Liver (tissue), 8 donors: ENCODE measurements at regions not wholly inside any gene's neighbourhood (a gene's known extent, or its start where the extent isn't known, plus 50 kb on each side); places are given as distances from the start of the nearest gene placed in this dataset.

Source experiments
- DNase-seq: peaks from one replicate; pipeline ENCODE4 v3.0.0-alpha.2; 2017; ENCODE audit warnings: low spot score
- H3K27ac ChIP-seq, 2 donors: one replicate each; pipeline ENCODE4 v1.7.0; 2013; ENCODE audit warnings: inconsistent platforms in 2 of 2, low read length in 2 of 2, control low read depth in 1 of 2, low read depth in 1 of 2, mild to moderate bottlenecking in 1 of 2
- H3K27me3 ChIP-seq, 4 donors: one replicate each; pipeline versions ENCODE4 v1.6.1 to v1.7.0; 2013; ENCODE audit warnings: low read length in 3 of 4, inconsistent platforms in 1 of 4, mild to moderate bottlenecking in 1 of 4, moderate library complexity in 1 of 4; ENCODE audit not compliant: control insufficient read depth in 4 of 4, insufficient read depth in 4 of 4
- H3K36me3 ChIP-seq, 4 donors: one replicate each; pipeline versions ENCODE4 v1.6.1 to v1.7.0; 2013; ENCODE audit warnings: low read length in 3 of 4, mild to moderate bottlenecking in 3 of 4, low read depth in 1 of 4, moderate library complexity in 1 of 4; ENCODE audit not compliant: control insufficient read depth in 4 of 4, insufficient read depth in 3 of 4
- H3K4me1 ChIP-seq, 4 donors: one replicate each; pipeline versions ENCODE4 v1.6.1 to v1.7.0; 2013; ENCODE audit warnings: low read length in 3 of 4, mild to moderate bottlenecking in 3 of 4, moderate library complexity in 1 of 4; ENCODE audit not compliant: control insufficient read depth in 4 of 4, insufficient read depth in 4 of 4
- H3K4me3 ChIP-seq, 3 donors: one replicate each; pipeline versions ENCODE4 v1.6.1 to v1.7.0; 2013; ENCODE audit warnings: low read length in 3 of 3, control low read depth in 1 of 3, low read depth in 1 of 3, mild to moderate bottlenecking in 1 of 3
- H3K9ac ChIP-seq, 2 donors: one replicate each; pipeline ENCODE4 v1.7.0; 2013; ENCODE audit warnings: low read length in 2 of 2, mild to moderate bottlenecking in 2 of 2, moderate library complexity in 2 of 2, control low read depth in 1 of 2, low read depth in 1 of 2
- H3K9me3 ChIP-seq, 4 donors: one replicate each; pipeline versions ENCODE4 v1.6.1 to v1.7.0; 2013; ENCODE audit warnings: low read length in 3 of 4; ENCODE audit not compliant: control insufficient read depth in 4 of 4
- EGR1 ChIP-seq, 2 donors: IDR thresholded peaks; 2 replicates each; pipeline ENCODE4 v1.6.1; 2016 to 2018; ENCODE audit warnings: antibody characterized with exemption in 2 of 2, low read depth in 2 of 2
- FOXA1 ChIP-seq: IDR thresholded peaks from 2 replicates; pipeline ENCODE4 v1.6.1; 2016; ENCODE audit warnings: antibody characterized with exemption
- FOXA2 ChIP-seq: IDR thresholded peaks from 2 replicates; pipeline ENCODE4 v1.6.1; 2016; ENCODE audit warnings: antibody characterized with exemption
- GABPA ChIP-seq, 2 donors: IDR thresholded peaks in 1 of 2; conservative IDR thresholded peaks in 1 of 2; 2 replicates each; pipeline ENCODE4 v1.6.1; 2016; ENCODE audit warnings: antibody characterized with exemption in 2 of 2, mild to moderate bottlenecking in 1 of 2, moderate library complexity in 1 of 2
- HNF4A ChIP-seq, 2 donors: conservative IDR thresholded peaks; 2 replicates each; pipeline ENCODE4 v1.6.1; 2016; ENCODE audit warnings: antibody characterized with exemption in 2 of 2, mild to moderate bottlenecking in 2 of 2
- JUND ChIP-seq, 2 donors: IDR thresholded peaks; 2 replicates each; pipeline ENCODE4 v1.6.1; 2016; ENCODE audit warnings: antibody characterized with exemption in 2 of 2
- NR2F2 ChIP-seq: IDR thresholded peaks from 2 replicates; pipeline ENCODE4 v1.6.1; 2016; ENCODE audit warnings: antibody characterized with exemption
- RAD21 ChIP-seq, 2 donors: IDR thresholded peaks; 2 replicates each; pipeline ENCODE4 v1.6.1; 2016; ENCODE audit warnings: antibody characterized with exemption in 2 of 2, mild to moderate bottlenecking in 2 of 2
- SP1 ChIP-seq: IDR thresholded peaks from 2 replicates; pipeline ENCODE4 v1.6.1; 2018; ENCODE audit warnings: antibody characterized with exemption, mild to moderate bottlenecking
- TAF1 ChIP-seq: conservative IDR thresholded peaks from 2 replicates; pipeline ENCODE4 v1.6.1; 2016; ENCODE audit warnings: antibody characterized with exemption, mild to moderate bottlenecking
- WGBS: extraction: QIAGEN DNeasy Blood & Tissue Kit; methylation state at CpG from one replicate; pipeline ENCODE4 v1.1.7; 2013; 5-methylcytosine and 5-hydroxymethylcytosine counted together
- TF ChIP-seq, protein P1 (sequence below): IDR thresholded peaks from 2 replicates; pipeline ENCODE4 v1.6.1; 2016; ENCODE audit warnings: antibody characterized with exemption, mild to moderate bottlenecking
- TF ChIP-seq, protein P2 (sequence below): IDR thresholded peaks from 2 replicates; pipeline ENCODE4 v1.6.1; 2016; ENCODE audit warnings: antibody characterized with exemption
- TF ChIP-seq, protein P3 (sequence below): IDR thresholded peaks from 2 replicates; pipeline ENCODE4 v1.6.1; 2016; ENCODE audit warnings: antibody characterized with exemption
- TF ChIP-seq, protein P4 (sequence below): fragments of 150-350 bp; IDR thresholded peaks from 2 replicates; pipeline ENCODE4 v1.5.1; 2017; ENCODE audit warnings: improper control_type of control experiment, low read depth, low read length; ENCODE audit not compliant: missing input control
- TF ChIP-seq, protein P5 (sequence below): IDR thresholded peaks from 2 replicates; pipeline ENCODE4 v1.6.1; 2016; ENCODE audit warnings: antibody characterized with exemption
- donor health status: healthy.
- donor health status: healthy.
- donor health status: healthy.
- donor health status: healthy.
- donor health status: healthy.

DNA sequence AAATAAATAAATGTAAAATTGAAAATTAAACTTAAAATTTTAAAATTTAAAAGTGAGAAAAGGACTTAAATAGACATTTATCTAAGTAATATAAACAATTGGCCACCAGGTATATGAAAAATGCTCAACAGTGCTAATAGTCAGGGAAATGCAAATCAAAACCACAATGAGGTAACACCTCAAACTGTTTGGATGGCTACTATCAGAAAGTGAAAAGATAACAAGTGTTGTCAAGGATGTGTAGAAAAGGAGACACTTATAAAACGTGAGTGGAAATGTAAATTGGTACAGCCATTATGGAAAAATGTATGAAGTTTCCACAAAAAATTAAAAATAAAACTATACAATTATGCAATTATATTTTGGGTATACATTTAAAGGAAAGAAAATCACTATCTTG lies 752.2 kb downstream of the EFNB2 start:
- DNase-seq = no peak
- TF ChIP-seq GABPA (IDR thresholded peaks at IDR 0.05 in 1 of 2, conservative IDR thresholded peaks at IDR 0.05 in 1 of 2) = no peak
- no peak for TF ChIP-seq SP1
- no peak for TF ChIP-seq JUND (IDR thresholded peaks at IDR 0.05)
- no peak for TF ChIP-seq NR2F2
- no peak for TF ChIP-seq FOXA2
- TF ChIP-seq, protein P1, sequence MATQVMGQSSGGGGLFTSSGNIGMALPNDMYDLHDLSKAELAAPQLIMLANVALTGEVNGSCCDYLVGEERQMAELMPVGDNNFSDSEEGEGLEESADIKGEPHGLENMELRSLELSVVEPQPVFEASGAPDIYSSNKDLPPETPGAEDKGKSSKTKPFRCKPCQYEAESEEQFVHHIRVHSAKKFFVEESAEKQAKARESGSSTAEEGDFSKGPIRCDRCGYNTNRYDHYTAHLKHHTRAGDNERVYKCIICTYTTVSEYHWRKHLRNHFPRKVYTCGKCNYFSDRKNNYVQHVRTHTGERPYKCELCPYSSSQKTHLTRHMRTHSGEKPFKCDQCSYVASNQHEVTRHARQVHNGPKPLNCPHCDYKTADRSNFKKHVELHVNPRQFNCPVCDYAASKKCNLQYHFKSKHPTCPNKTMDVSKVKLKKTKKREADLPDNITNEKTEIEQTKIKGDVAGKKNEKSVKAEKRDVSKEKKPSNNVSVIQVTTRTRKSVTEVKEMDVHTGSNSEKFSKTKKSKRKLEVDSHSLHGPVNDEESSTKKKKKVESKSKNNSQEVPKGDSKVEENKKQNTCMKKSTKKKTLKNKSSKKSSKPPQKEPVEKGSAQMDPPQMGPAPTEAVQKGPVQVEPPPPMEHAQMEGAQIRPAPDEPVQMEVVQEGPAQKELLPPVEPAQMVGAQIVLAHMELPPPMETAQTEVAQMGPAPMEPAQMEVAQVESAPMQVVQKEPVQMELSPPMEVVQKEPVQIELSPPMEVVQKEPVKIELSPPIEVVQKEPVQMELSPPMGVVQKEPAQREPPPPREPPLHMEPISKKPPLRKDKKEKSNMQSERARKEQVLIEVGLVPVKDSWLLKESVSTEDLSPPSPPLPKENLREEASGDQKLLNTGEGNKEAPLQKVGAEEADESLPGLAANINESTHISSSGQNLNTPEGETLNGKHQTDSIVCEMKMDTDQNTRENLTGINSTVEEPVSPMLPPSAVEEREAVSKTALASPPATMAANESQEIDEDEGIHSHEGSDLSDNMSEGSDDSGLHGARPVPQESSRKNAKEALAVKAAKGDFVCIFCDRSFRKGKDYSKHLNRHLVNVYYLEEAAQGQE = no peak
- TF ChIP-seq EGR1 (IDR thresholded peaks at IDR 0.05; ENCODE audit: low read depth in 2 of 2) = no peak
- TF ChIP-seq, protein P2, sequence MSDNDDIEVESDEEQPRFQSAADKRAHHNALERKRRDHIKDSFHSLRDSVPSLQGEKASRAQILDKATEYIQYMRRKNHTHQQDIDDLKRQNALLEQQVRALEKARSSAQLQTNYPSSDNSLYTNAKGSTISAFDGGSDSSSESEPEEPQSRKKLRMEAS = no peak
- no peak for TF ChIP-seq HNF4A (conservative IDR thresholded peaks at IDR 0.05)
- Histone ChIP-seq H3K36me3 (no peaks in the 10 kb centered on the region), H3K4me3 (no peak overlapping the region), H3K9me3 (no peaks in the 10 kb centered on the region), H3K27me3 (peaks cover 0 to 2% (median 0%) of the 10 kb centered on the region in 4 donors), H3K9ac (no peak overlapping the region), H3K27ac (no peak overlapping the region), H3K4me1 (peaks cover 5 to 16% (median 6%) of the 10 kb centered on the region in 4 donors)
- 69% methylated on average over 1 of the region's 1 CpG for WGBS

DNA sequence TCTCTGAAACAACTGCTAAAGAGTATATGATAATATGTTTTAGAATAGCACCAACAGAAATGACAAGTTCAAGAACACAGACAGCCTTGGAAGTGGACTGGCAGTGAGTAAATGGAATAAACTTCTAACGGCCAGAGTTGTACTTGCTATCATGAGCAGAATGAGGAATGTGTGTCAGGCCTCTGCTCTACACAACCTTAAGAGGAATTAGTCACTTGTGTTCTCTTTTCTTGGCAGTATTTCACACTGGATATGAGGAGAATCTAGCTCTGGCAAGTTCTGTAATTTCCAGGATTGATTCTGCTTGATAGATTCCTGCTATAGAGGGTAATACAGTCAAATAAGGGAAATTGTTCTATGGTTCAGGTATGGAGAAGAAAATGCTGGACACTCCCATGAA lies 757.3 kb downstream of the EFNB2 start:
- 51% methylated on average over 1 of the region's 1 CpG for WGBS
- Histone ChIP-seq H3K9me3 (no peaks in the 10 kb centered on the region), H3K4me1 (peaks cover 0 to 7% (median 3%) of the 10 kb centered on the region in 4 donors), H3K9ac (no peak overlapping the region), H3K27ac (no peak overlapping the region), H3K4me3 (no peak overlapping the region), H3K27me3 (peaks cover 0 to 2% (median 0%) of the 10 kb centered on the region in 4 donors), H3K36me3 (no peaks in the 10 kb centered on the region)
- no peak for DNase-seq
- TF ChIP-seq, protein P3, sequence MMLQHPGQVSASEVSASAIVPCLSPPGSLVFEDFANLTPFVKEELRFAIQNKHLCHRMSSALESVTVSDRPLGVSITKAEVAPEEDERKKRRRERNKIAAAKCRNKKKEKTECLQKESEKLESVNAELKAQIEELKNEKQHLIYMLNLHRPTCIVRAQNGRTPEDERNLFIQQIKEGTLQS = no peak
- TF ChIP-seq, protein P4, sequence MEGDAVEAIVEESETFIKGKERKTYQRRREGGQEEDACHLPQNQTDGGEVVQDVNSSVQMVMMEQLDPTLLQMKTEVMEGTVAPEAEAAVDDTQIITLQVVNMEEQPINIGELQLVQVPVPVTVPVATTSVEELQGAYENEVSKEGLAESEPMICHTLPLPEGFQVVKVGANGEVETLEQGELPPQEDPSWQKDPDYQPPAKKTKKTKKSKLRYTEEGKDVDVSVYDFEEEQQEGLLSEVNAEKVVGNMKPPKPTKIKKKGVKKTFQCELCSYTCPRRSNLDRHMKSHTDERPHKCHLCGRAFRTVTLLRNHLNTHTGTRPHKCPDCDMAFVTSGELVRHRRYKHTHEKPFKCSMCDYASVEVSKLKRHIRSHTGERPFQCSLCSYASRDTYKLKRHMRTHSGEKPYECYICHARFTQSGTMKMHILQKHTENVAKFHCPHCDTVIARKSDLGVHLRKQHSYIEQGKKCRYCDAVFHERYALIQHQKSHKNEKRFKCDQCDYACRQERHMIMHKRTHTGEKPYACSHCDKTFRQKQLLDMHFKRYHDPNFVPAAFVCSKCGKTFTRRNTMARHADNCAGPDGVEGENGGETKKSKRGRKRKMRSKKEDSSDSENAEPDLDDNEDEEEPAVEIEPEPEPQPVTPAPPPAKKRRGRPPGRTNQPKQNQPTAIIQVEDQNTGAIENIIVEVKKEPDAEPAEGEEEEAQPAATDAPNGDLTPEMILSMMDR = no peak

DNA sequence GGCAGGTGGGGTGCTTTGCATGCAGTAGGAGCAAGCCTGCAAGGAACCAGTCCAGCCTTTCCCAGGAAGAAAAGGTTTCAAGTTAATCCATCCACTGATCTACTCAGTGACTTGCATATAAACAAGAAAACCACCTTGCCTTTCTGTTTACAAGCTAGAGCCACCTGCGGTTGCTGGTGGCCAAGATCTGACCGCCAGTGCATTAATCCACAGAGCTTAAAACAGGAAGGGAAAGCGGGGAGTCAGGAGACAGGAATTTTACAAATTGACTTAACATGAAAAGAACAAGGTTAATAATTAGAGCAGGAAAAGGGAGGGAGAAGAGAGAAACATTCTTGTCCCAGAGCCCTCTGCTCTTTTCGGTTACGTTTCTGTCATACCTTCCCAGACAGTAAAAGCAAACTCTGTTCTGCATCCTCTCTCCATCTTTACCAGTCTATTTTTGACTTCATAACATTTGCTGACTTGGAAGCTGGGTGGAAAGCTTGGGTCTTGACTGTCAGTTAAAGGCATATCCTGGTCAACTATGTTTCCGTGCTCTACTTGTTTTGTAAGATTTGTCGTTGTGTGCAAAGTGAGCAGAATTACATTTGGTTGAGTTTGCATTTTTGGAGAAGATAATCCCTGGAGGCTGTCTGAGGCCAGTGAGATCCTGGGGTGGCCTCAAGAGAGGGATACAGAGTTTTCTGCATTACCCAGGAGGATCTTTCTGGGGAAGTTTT lies 760.6 kb downstream of the EFNB2 start:
- Histone ChIP-seq H3K36me3 (no peaks in the 10 kb centered on the region), H3K27ac (no peak overlapping the region), H3K4me3 (peak overlapping the region in 1 of 3 donors; percentile 19), H3K9me3 (no peaks in the 10 kb centered on the region), H3K9ac (no peak overlapping the region), H3K4me1 (peaks cover 0 to 7% (median 3%) of the 10 kb centered on the region in 4 donors), H3K27me3 (peaks cover 0 to 2% (median 0%) of the 10 kb centered on the region in 4 donors)
- no peak for DNase-seq
- WGBS = 35% methylated on average over 7 of the region's 7 CpGs
- TF ChIP-seq FOXA1 = no peak
- no peak for TF ChIP-seq NR2F2
- TF ChIP-seq, protein P5, sequence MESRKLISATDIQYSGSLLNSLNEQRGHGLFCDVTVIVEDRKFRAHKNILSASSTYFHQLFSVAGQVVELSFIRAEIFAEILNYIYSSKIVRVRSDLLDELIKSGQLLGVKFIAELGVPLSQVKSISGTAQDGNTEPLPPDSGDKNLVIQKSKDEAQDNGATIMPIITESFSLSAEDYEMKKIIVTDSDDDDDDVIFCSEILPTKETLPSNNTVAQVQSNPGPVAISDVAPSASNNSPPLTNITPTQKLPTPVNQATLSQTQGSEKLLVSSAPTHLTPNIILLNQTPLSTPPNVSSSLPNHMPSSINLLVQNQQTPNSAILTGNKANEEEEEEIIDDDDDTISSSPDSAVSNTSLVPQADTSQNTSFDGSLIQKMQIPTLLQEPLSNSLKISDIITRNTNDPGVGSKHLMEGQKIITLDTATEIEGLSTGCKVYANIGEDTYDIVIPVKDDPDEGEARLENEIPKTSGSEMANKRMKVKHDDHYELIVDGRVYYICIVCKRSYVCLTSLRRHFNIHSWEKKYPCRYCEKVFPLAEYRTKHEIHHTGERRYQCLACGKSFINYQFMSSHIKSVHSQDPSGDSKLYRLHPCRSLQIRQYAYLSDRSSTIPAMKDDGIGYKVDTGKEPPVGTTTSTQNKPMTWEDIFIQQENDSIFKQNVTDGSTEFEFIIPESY = no peak
- TF ChIP-seq SP1 = no peak
- TF ChIP-seq EGR1 (IDR thresholded peaks at IDR 0.05; ENCODE audit: low read depth in 2 of 2) = no peak
- TF ChIP-seq, protein P2 = no peak
- TF ChIP-seq RAD21 (IDR thresholded peaks at IDR 0.05) = no peak
- TF ChIP-seq TAF1 = no peak
- no peak for TF ChIP-seq FOXA2
- TF ChIP-seq, protein P3 = no peak
- TF ChIP-seq, protein P4 = no peak
